ENCODE measurements at regions not wholly inside any gene's neighbourhood (a gene's known extent, or its start where the extent isn't known, plus 50 kb on each side); places are given as distances from the start of the nearest gene placed in this dataset.

GRCh38 chr10:10779511-10779910, 238.2 kb upstream of the CELF2 start:
- Histone ChIP-seq H3K27ac (no peak overlapping the region), H3K36me3 (ENCODE audit: low read depth) (peaks cover 6% of the 10 kb centered on the region), H3K79me2 (ENCODE audit: low read depth) (no peaks in the 10 kb centered on the region), H3K4me3 (no peak overlapping the region), H2AFZ (no peak overlapping the region), H3K9me2 (ENCODE audit: insufficient read depth) (no peaks in the 10 kb centered on the region), H3K27me3 (ENCODE audit: insufficient read depth, low read depth) (no peaks in the 10 kb centered on the region), H3F3A (ENCODE audit: insufficient read depth, low read depth) (peaks cover 2% of the 10 kb centered on the region; the same call in 1 of the 2 replicates), H3K4me2 (no peak overlapping the region), H3K4me1 (replicated peaks; ENCODE audit: insufficient read depth) (peaks cover 11% of the 10 kb centered on the region), H4K20me1 (ENCODE audit: insufficient read depth) (no peaks in the 10 kb centered on the region), H3K9me3 (ENCODE audit: insufficient read depth, low read depth) (peaks cover 5% of the 10 kb centered on the region; the same call in 1 of the 2 replicates)
- no peak for TF ChIP-seq CTCF (conservative IDR thresholded peaks at IDR 0.05)
- intact Hi-C loops (cut with micrococcal nuclease; ENCODE audit: unreplicated experiment): no loop called here
- ChIA-PET POLR2A (ENCODE audit: unreplicated experiment) (no interaction called here), CTCF (interaction anchor here (0.6 kb wide), 1 partner anchor 756 kb away, joined by 6 read pairs; no protein-coding TSS in a partner anchor)
- no TSS peak for BruUV-seq (replicated peaks)
- no peak for DNase-seq

- Histone ChIP-seq H3K9me2 (ENCODE audit: insufficient read depth) (no peaks in the 10 kb centered on the region), H3F3A (ENCODE audit: insufficient read depth, low read depth) (peaks cover 13% of the 10 kb centered on the region; the same call in 1 of the 2 replicates), H3K4me1 (replicated peaks; ENCODE audit: insufficient read depth) (peaks cover 22% of the 10 kb centered on the region), H3K79me2 (ENCODE audit: low read depth) (no peaks in the 10 kb centered on the region), H3K27ac (no peak overlapping the region), H3K4me3 (no peak overlapping the region), H3K27me3 (ENCODE audit: insufficient read depth, low read depth) (no peaks in the 10 kb centered on the region), H3K4me2 (no peak overlapping the region), H4K20me1 (ENCODE audit: insufficient read depth) (no peaks in the 10 kb centered on the region), H3K9me3 (ENCODE audit: insufficient read depth, low read depth) (peaks cover 5% of the 10 kb centered on the region; the same call in 1 of the 2 replicates), H3K36me3 (ENCODE audit: low read depth) (peaks cover 13% of the 10 kb centered on the region), H2AFZ (no peak overlapping the region)
- ChIA-PET CTCF (no interaction called here), POLR2A (ENCODE audit: unreplicated experiment) (no interaction called here)
- intact Hi-C loops (cut with micrococcal nuclease; ENCODE audit: unreplicated experiment): no loop called here
- BruUV-seq (replicated peaks): no TSS peak
- DNase-seq: no peak
- TF ChIP-seq CTCF (conservative IDR thresholded peaks at IDR 0.05) (no peak), EZH2 (IDR thresholded peaks at IDR 0.05; ENCODE audit: low read depth) (no peak)
These were observed 236.9 kb upstream of the CELF2 start for GRCh38 chr10:10780746-10781145.

GRCh38 chr10:10782603-10783002, 235.1 kb upstream of the CELF2 start:
- CTCF ChIA-PET: no interaction called here
- BruUV-seq (replicated peaks): no TSS peak

More at GRCh38 chr10:10782603-10783002, 235.1 kb upstream of the CELF2 start:
- peak; percentile 40 to 49 for DNase-seq
- Histone ChIP-seq H3K79me2 (ENCODE audit: low read depth) (no peaks in the 10 kb centered on the region), H3F3A (ENCODE audit: insufficient read depth, low read depth) (peaks cover 30% of the 10 kb centered on the region), H3K27ac (no peak overlapping the region), H2AFZ (no peak overlapping the region), H3K27me3 (ENCODE audit: insufficient read depth, low read depth) (no peaks in the 10 kb centered on the region), H4K20me1 (ENCODE audit: insufficient read depth) (no peaks in the 10 kb centered on the region), H3K36me3 (ENCODE audit: low read depth) (peaks cover 13% of the 10 kb centered on the region), H3K9me2 (ENCODE audit: insufficient read depth) (no peaks in the 10 kb centered on the region), H3K4me2 (no peak overlapping the region), H3K9me3 (ENCODE audit: insufficient read depth, low read depth) (peaks cover 5% of the 10 kb centered on the region; the same call in 1 of the 2 replicates), H3K4me1 (replicated peaks; ENCODE audit: insufficient read depth) (peaks cover 40% of the 10 kb centered on the region), H3K4me3 (no peak overlapping the region)
- TF ChIP-seq EZH2 (IDR thresholded peaks at IDR 0.05; ENCODE audit: low read depth): no peak
- TF ChIP-seq CTCF (conservative IDR thresholded peaks at IDR 0.05): no peak
- intact Hi-C loops (cut with micrococcal nuclease; ENCODE audit: unreplicated experiment): no loop called here
- POLR2A ChIA-PET (ENCODE audit: unreplicated experiment): interaction anchor here (0.6 kb wide), 1 partner anchor 12 kb away, joined by 3 read pairs; no protein-coding TSS in a partner anchor
